HFF-Myc (cell line): ENCODE measurements at regions not wholly inside any gene's neighbourhood (a gene's known extent, or its start where the extent isn't known, plus 50 kb on each side); places are given as distances from the start of the nearest gene placed in this dataset.

ENCODE experiments used
- DNase-seq: peaks from one replicate; pipeline ENCODE4 v3.0.0-alpha.2; 2011; ENCODE audit warnings: low read depth; ENCODE audit errors: extremely low read depth
- H3K4me3 ChIP-seq: replicated peaks from 2 replicates; pipeline ENCODE4 v1.5.1; 2011; ENCODE audit warnings: low read depth, mild to moderate bottlenecking, control low read depth, low read length
- TF ChIP-seq, protein P1 (sequence below): IDR thresholded peaks from 2 replicates; pipeline ENCODE4 v1.5.1; 2012; ENCODE audit warnings: mild to moderate bottlenecking, low read depth, low read length, control low read depth; ENCODE audit errors: missing control alignments

DNA sequence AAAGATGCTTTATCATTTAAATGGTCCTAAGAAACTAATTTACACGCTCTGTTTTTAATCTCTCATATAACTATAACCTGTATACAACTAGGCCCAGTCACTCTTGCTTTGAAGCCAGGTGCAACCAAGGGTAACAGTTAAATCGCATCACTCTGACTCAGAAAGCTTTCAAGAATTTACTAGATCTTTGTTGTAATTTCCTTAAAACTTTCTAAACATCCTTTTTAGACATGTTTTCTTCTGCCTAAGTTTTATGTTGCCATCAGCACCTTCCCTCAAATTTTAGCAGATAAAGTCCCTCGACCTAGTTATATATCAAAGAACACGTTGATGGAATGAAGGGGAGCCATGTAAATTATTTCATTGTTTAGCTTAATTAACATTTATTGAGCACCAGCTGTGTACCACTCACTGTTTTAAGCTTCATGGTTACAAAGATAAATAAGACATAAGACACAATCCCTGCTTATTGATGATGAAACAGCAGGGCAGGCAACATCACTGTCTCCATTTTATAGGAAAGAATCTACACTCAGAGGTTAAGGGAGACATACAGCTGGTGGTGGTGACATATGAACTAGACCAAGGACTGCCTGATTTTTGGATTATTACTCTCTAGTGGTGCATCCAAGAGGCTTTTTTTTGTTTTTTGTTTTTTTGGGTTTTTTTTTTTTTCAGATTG, 101.0 kb downstream of the CD200R1L start:
- no peak for DNase-seq
- TF ChIP-seq, protein P1, sequence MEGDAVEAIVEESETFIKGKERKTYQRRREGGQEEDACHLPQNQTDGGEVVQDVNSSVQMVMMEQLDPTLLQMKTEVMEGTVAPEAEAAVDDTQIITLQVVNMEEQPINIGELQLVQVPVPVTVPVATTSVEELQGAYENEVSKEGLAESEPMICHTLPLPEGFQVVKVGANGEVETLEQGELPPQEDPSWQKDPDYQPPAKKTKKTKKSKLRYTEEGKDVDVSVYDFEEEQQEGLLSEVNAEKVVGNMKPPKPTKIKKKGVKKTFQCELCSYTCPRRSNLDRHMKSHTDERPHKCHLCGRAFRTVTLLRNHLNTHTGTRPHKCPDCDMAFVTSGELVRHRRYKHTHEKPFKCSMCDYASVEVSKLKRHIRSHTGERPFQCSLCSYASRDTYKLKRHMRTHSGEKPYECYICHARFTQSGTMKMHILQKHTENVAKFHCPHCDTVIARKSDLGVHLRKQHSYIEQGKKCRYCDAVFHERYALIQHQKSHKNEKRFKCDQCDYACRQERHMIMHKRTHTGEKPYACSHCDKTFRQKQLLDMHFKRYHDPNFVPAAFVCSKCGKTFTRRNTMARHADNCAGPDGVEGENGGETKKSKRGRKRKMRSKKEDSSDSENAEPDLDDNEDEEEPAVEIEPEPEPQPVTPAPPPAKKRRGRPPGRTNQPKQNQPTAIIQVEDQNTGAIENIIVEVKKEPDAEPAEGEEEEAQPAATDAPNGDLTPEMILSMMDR = no peak
- no peak overlapping the region for H3K4me3 ChIP-seq

DNA sequence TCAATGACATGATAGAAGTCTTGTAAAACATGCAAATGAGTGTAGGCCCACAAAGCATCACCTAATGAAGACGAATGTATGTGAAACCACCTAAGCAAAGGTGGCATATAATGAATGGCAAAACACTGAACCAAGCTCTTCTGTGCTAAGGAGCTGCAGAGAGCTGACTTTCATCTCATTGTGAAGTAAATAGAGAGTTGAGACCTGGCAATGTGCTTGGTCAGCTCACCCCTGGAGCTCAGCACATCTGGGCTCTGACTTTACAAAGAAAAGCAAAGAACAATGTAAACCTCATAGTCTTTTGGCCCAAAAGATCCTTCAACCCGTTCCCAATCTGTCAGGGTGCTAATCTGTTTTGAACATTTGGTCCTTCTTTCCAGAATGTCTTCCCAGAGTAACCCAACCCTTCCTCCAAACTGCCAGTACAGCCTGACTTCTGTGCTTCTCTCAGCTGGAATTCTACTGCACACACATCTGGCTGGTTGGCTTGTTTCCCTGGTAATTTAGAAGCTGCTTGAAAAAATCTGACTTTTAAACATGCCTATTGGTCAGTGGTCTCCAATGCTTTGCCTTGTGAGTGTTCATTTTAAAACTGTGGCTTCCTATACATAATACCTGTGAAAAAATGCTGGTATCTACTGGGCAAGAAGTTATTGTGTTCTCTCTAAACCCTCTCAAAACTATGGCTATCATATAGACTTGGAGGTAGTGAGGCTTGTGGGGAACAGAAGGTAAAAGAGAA, 101.7 kb downstream of the CD200R1L start:
- no peak overlapping the region for H3K4me3 ChIP-seq
- peak; percentile 26 for DNase-seq
- TF ChIP-seq, protein P1 = no peak

DNA sequence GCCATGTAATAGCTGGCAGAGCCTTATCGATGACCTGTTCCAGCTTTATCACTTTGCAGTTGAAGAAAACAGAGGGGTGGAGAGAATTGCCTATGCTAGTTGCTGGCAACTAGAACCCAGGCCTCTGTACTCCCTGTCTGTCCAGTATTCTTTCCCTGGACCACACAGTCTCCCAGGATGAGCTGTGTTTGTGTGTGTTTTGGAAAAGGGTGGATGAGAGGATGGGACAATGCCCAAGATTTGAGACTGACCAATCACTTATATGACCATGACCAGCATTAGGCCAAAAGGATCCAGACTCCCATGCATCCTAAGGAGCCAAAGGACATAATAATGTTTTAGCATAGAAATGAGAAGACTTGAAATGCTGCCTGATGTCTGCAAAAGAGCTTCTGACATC, 102.6 kb downstream of the CD200R1L start:
- TF ChIP-seq, protein P1 = no peak
- DNase-seq = no peak
- H3K4me3 ChIP-seq = no peak overlapping the region

DNA sequence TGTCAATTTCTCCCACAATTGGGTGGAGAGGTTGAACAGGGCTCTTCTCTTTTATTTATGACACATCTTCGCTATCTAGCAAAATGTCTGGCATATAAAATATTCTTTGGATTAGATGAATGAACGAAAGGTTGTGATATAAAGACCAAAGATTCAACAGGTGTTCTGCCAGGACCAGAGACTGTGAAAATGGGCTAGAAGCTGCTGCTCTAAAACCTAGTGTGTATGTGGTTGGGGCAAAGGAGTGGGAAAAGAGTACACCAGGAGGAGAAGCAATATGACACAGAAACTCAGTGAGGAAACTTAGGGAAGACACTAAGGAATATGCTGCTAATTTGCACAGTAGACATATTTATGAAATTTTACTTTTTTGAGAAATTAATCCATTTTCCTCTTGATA, 102.0 kb upstream of the CCDC80 start:
- no peak overlapping the region for H3K4me3 ChIP-seq
- no peak for DNase-seq
- TF ChIP-seq, protein P1 = no peak

- DNase-seq = no peak
- no peak overlapping the region for H3K4me3 ChIP-seq
- TF ChIP-seq, protein P1 = no peak
Observed at GRCh38 chr3:112741983-112742382, 101.0 kb upstream of the CCDC80 start.

GRCh38 chr3:112740835-112741234, 99.9 kb upstream of the CCDC80 start:
- TF ChIP-seq, protein P1 = no peak
- DNase-seq = no peak
- no peak overlapping the region for H3K4me3 ChIP-seq
